Heart left ventricle (tissue), 13 donors: ENCODE measurements at regions not wholly inside any gene's neighbourhood (a gene's known extent, or its start where the extent isn't known, plus 50 kb on each side); places are given as distances from the start of the nearest gene placed in this dataset.

Experiments
- POLR2A ChIP-seq, 2 donors: fragments of 450-650 bp; IDR thresholded peaks; one replicate each; pipeline ENCODE4 v1.6.1; 2017; ENCODE audit warnings: antibody characterized with exemption in 2 of 2, mild to moderate bottlenecking in 2 of 2, moderate library complexity in 2 of 2
- TF ChIP-seq, protein P1 (sequence below), 12 donors: fragments of 200-600 bp; sonication (generic) in 4 of 12; IDR thresholded peaks; one replicate each; pipeline versions ENCODE4 v1.5.0 to v1.8.0; 2018 to 2022; ENCODE audit warnings: antibody characterized with exemption in 12 of 12, mild to moderate bottlenecking in 5 of 12
- donor health status: ischemic (EF 13 %, LVEDD 7.1; RV severe dilation, severe dysfunction).
- donor health status: DM: no; HTN: yes; CAD: no.
- donor health status: DM: no; HTN: no; CAD: no.
- donor health status: ischemic (EF 25% LVEDD 6.9; RV normal size, moderate dysfunction).
- donor health status: ischemic (EF 25% LVEDD 5.7; RV mildly dilated, moderate dysfunction).
- donor health status: ischemic (EF 35%, LVEDD 5.7; RV mildly dilated, moderate dysfunction).
- donor health status: nonischemic (EF 11% LVEDD 7.7; RV severe dilation, severe dysfunction).
- donor health status: DM: yes; HTN: yes; CAD: no.
- donor health status: PGD.
- donor health status: ischemic (EF 29% LVEDD 5.4; RV normal size, mild dysfunction).
- donor health status: nonischemic (EF 23%, LVEDD 6.1; RV moderate dilation, normal function).

DNA sequence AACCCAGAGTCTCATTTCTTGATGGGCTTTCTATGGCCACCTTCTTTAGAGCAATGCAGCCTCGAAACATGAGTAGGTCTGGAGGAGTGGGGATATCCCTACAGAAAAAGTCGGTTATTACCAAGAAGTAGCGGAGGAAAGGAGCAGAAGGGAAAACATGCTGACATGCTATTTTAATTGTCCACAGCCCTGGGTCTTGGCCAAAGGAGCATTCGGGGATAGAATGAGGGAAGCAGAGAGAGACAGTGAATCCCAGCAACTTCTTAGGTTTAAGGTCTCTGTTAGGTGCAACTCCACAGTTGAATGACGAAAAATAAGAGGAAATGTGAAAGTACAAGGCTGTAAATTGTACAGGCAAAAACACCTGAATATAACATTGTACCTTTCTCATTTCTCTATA lies 506.7 kb upstream of the CDH18 start:
- TF ChIP-seq, protein P1, sequence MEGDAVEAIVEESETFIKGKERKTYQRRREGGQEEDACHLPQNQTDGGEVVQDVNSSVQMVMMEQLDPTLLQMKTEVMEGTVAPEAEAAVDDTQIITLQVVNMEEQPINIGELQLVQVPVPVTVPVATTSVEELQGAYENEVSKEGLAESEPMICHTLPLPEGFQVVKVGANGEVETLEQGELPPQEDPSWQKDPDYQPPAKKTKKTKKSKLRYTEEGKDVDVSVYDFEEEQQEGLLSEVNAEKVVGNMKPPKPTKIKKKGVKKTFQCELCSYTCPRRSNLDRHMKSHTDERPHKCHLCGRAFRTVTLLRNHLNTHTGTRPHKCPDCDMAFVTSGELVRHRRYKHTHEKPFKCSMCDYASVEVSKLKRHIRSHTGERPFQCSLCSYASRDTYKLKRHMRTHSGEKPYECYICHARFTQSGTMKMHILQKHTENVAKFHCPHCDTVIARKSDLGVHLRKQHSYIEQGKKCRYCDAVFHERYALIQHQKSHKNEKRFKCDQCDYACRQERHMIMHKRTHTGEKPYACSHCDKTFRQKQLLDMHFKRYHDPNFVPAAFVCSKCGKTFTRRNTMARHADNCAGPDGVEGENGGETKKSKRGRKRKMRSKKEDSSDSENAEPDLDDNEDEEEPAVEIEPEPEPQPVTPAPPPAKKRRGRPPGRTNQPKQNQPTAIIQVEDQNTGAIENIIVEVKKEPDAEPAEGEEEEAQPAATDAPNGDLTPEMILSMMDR (IDR thresholded peaks at IDR 0.05) = no peak
- no peak for TF ChIP-seq POLR2A (IDR thresholded peaks at IDR 0.05)
